ENCODE measurements at regions not wholly inside any gene's neighbourhood (a gene's known extent, or its start where the extent isn't known, plus 50 kb on each side); places are given as distances from the start of the nearest gene placed in this dataset.
"Not testable (repeated sequence)": the region's sequence is repeated elsewhere in the genome, so short reads cannot be mapped to it uniquely, and the experiment has no call there.

GRCh38 chr7:67663644-67664043 lies 667.0 kb downstream of the TYW1 start:
- no peaks in the 10 kb centered on the region for H3K27me3 Mint-ChIP-seq
- peaks cover 7% of the 10 kb centered on the region for H3K9me3 Mint-ChIP-seq
- H3K4me3 Mint-ChIP-seq = no peak overlapping the region
- no peaks in the 10 kb centered on the region for H3K36me3 Mint-ChIP-seq
- H3K27ac Mint-ChIP-seq = no peak overlapping the region
- no peaks in the 10 kb centered on the region for H3K4me1 Mint-ChIP-seq

GRCh38 chr7:67666359-67666758 lies 669.7 kb downstream of the TYW1 start:
- not testable (repeated sequence) for H3K4me1 Mint-ChIP-seq, H3K27me3 Mint-ChIP-seq, H3K27ac Mint-ChIP-seq, H3K4me3 Mint-ChIP-seq, H3K36me3 Mint-ChIP-seq
- peaks cover 14% of the 10 kb centered on the region for H3K9me3 Mint-ChIP-seq

GRCh38 chr7:67671006-67671548 lies 674.4 kb downstream of the TYW1 start:
- Mint-ChIP-seq H3K9me3 (peaks cover 8% of the 10 kb centered on the region), H3K27ac (no peak overlapping the region), H3K4me3 (no peak overlapping the region), H3K36me3 (no peaks in the 10 kb centered on the region), H3K4me1 (no peaks in the 10 kb centered on the region), H3K27me3 (no peaks in the 10 kb centered on the region)

- peaks cover 10% of the 10 kb centered on the region for H3K9me3 Mint-ChIP-seq
These were observed 677.2 kb downstream of the TYW1 start for GRCh38 chr7:67673861-67674260.

GRCh38 chr7:67674862-67675261 lies 678.2 kb downstream of the TYW1 start:
- H3K4me1 Mint-ChIP-seq = not testable (repeated sequence)

More at GRCh38 chr7:67673861-67674260, 677.2 kb downstream of the TYW1 start:
- Mint-ChIP-seq H3K4me3 (no peak overlapping the region), H3K27ac (no peak overlapping the region), H3K27me3 (no peaks in the 10 kb centered on the region), H3K4me1 (no peaks in the 10 kb centered on the region), H3K36me3 (no peaks in the 10 kb centered on the region)

GRCh38 chr7:67675971-67676370 lies 679.3 kb downstream of the TYW1 start:
- Mint-ChIP-seq H3K9me3 (peaks cover 4% of the 10 kb centered on the region), H3K27ac (no peak overlapping the region), H3K4me3 (no peak overlapping the region), H3K4me1 (no peaks in the 10 kb centered on the region), H3K36me3 (no peaks in the 10 kb centered on the region), H3K27me3 (no peaks in the 10 kb centered on the region)

More at GRCh38 chr7:67674862-67675261, 678.2 kb downstream of the TYW1 start:
- not testable (repeated sequence) for H3K27ac Mint-ChIP-seq, H3K9me3 Mint-ChIP-seq, H3K27me3 Mint-ChIP-seq, H3K36me3 Mint-ChIP-seq, H3K4me3 Mint-ChIP-seq

GRCh38 chr7:67678419-67678818 lies 681.8 kb downstream of the TYW1 start:
- Mint-ChIP-seq H3K27ac (no peak overlapping the region), H3K27me3 (no peaks in the 10 kb centered on the region)

GRCh38 chr7:67683628-67684027 lies 687.0 kb downstream of the TYW1 start:
- Mint-ChIP-seq H3K4me3 (no peak overlapping the region), H3K9me3 (peaks cover 10% of the 10 kb centered on the region), H3K27ac (no peak overlapping the region), H3K27me3 (no peaks in the 10 kb centered on the region), H3K36me3 (no peaks in the 10 kb centered on the region), H3K4me1 (no peaks in the 10 kb centered on the region)

More at GRCh38 chr7:67678419-67678818, 681.8 kb downstream of the TYW1 start:
- peaks cover 10% of the 10 kb centered on the region for H3K9me3 Mint-ChIP-seq
- no peaks in the 10 kb centered on the region for H3K4me1 Mint-ChIP-seq
- H3K4me3 Mint-ChIP-seq = no peak overlapping the region
- no peaks in the 10 kb centered on the region for H3K36me3 Mint-ChIP-seq

GRCh38 chr7:67690700-67691099 lies 694.1 kb downstream of the TYW1 start:
- H3K27ac Mint-ChIP-seq = no peak overlapping the region
- H3K4me3 Mint-ChIP-seq = no peak overlapping the region
- H3K4me1 Mint-ChIP-seq = no peaks in the 10 kb centered on the region
- H3K27me3 Mint-ChIP-seq = no peaks in the 10 kb centered on the region
- peaks cover 11% of the 10 kb centered on the region for H3K9me3 Mint-ChIP-seq
- no peaks in the 10 kb centered on the region for H3K36me3 Mint-ChIP-seq

GRCh38 chr7:67692425-67692824 lies 695.8 kb downstream of the TYW1 start:
- Mint-ChIP-seq H3K4me3 (no peak overlapping the region), H3K4me1 (no peaks in the 10 kb centered on the region), H3K9me3 (peaks cover 22% of the 10 kb centered on the region), H3K27me3 (no peaks in the 10 kb centered on the region), H3K36me3 (no peaks in the 10 kb centered on the region), H3K27ac (no peak overlapping the region)

GRCh38 chr7:67696124-67696523 lies 699.5 kb downstream of the TYW1 start:
- Mint-ChIP-seq H3K27me3 (no peaks in the 10 kb centered on the region), H3K27ac (no peak overlapping the region), H3K9me3 (peaks cover 23% of the 10 kb centered on the region), H3K4me1 (no peaks in the 10 kb centered on the region), H3K4me3 (no peak overlapping the region), H3K36me3 (no peaks in the 10 kb centered on the region)

GRCh38 chr7:67696878-67697277 lies 700.2 kb downstream of the TYW1 start:
- peaks cover 21% of the 10 kb centered on the region for H3K9me3 Mint-ChIP-seq
- no peak overlapping the region for H3K27ac Mint-ChIP-seq
- H3K4me3 Mint-ChIP-seq = no peak overlapping the region
- H3K36me3 Mint-ChIP-seq = no peaks in the 10 kb centered on the region
- H3K27me3 Mint-ChIP-seq = no peaks in the 10 kb centered on the region
- H3K4me1 Mint-ChIP-seq = no peaks in the 10 kb centered on the region

GRCh38 chr7:67698354-67698753 lies 701.7 kb downstream of the TYW1 start:
- Mint-ChIP-seq H3K27ac (no peak overlapping the region), H3K4me1 (no peaks in the 10 kb centered on the region)

GRCh38 chr7:67705850-67706249 lies 709.2 kb downstream of the TYW1 start:
- Mint-ChIP-seq H3K4me3 (no peak overlapping the region), H3K27ac (no peak overlapping the region), H3K36me3 (no peaks in the 10 kb centered on the region), H3K27me3 (no peaks in the 10 kb centered on the region), H3K9me3 (peaks cover 15% of the 10 kb centered on the region), H3K4me1 (no peaks in the 10 kb centered on the region)

More at GRCh38 chr7:67698354-67698753, 701.7 kb downstream of the TYW1 start:
- peaks cover 21% of the 10 kb centered on the region for H3K9me3 Mint-ChIP-seq
- no peaks in the 10 kb centered on the region for H3K36me3 Mint-ChIP-seq
- H3K4me3 Mint-ChIP-seq = no peak overlapping the region
- no peaks in the 10 kb centered on the region for H3K27me3 Mint-ChIP-seq

- Mint-ChIP-seq H3K4me3 (no peak overlapping the region), H3K27me3 (no peaks in the 10 kb centered on the region), H3K4me1 (no peaks in the 10 kb centered on the region), H3K36me3 (no peaks in the 10 kb centered on the region), H3K9me3 (peaks cover 23% of the 10 kb centered on the region), H3K27ac (no peak overlapping the region)
These were observed 715.1 kb downstream of the TYW1 start for GRCh38 chr7:67711706-67712105.

GRCh38 chr7:67713451-67714056 lies 716.9 kb downstream of the TYW1 start:
- no peaks in the 10 kb centered on the region for H3K27me3 Mint-ChIP-seq
- no peaks in the 10 kb centered on the region for H3K4me1 Mint-ChIP-seq
- H3K27ac Mint-ChIP-seq = no peak overlapping the region
- no peak overlapping the region for H3K4me3 Mint-ChIP-seq
- peaks cover 28% of the 10 kb centered on the region for H3K9me3 Mint-ChIP-seq
- no peaks in the 10 kb centered on the region for H3K36me3 Mint-ChIP-seq

GRCh38 chr7:67716729-67717128 lies 720.1 kb downstream of the TYW1 start:
- no peaks in the 10 kb centered on the region for H3K4me1 Mint-ChIP-seq
- H3K4me3 Mint-ChIP-seq = no peak overlapping the region
- H3K9me3 Mint-ChIP-seq = peaks cover 15% of the 10 kb centered on the region
- no peaks in the 10 kb centered on the region for H3K36me3 Mint-ChIP-seq
- H3K27ac Mint-ChIP-seq = no peak overlapping the region
- H3K27me3 Mint-ChIP-seq = no peaks in the 10 kb centered on the region
